ENCODE measurements at regions not wholly inside any gene's neighbourhood (a gene's known extent, or its start where the extent isn't known, plus 50 kb on each side); places are given as distances from the start of the nearest gene placed in this dataset.

GRCh38 chr2:122357998-122358397 is 602.5 kb downstream of the TSN start:
- no peak for DNase-seq (ENCODE audit: low read depth in 4 of 4, low spot score in 2 of 4)

GRCh38 chr2:122358729-122359128 is 603.3 kb downstream of the TSN start:
- no peak for DNase-seq (ENCODE audit: low read depth in 4 of 4, low spot score in 2 of 4)

- DNase-seq (ENCODE audit: low read depth in 4 of 4, low spot score in 2 of 4): no peak
Measured at GRCh38 chr2:122363885-122364284, 608.4 kb downstream of the TSN start.

- no peak for DNase-seq (ENCODE audit: low read depth in 4 of 4, low spot score in 2 of 4)
Measured at GRCh38 chr2:122366427-122366826, 611.0 kb downstream of the TSN start.

- DNase-seq (ENCODE audit: low read depth in 4 of 4, low spot score in 2 of 4): no peak
Measured at GRCh38 chr2:122366969-122367645, 611.7 kb downstream of the TSN start.

- DNase-seq (ENCODE audit: low read depth in 4 of 4, low spot score in 2 of 4): no peak
Measured at GRCh38 chr2:122367646-122368010, 612.2 kb downstream of the TSN start.

DNA sequence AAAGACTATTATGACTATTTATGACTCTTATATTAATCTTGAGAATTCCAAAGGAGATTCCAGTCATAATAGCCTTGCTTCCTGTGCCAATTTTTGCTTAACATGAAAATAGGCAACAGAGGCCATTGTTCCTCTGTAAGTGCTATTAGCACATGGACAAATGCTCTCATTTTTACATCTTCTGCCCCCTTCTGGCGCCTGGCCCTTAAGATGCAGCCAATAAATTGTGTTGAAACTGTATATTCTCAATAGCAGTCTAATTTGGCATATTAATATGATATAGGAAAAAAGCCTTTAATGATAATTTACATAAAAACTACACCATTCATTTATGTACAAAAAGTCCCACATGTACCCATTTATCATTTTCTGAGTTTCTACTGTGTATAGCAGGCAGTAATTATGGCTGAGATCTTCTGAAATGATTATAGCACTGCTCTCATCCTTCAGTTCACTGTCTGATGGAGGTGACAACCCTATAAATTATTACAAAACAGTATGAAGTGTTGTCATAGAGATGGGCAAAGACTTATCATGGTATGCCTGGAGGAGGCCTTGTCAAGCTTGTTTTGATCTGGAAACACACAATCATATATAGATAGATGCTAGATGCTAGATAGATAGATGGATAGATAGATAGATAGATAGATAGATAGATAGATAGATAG is 613.3 kb downstream of the TSN start:
- no peak for DNase-seq (ENCODE audit: low read depth in 4 of 4, low spot score in 2 of 4)

- no peak for DNase-seq (ENCODE audit: low read depth in 4 of 4, low spot score in 2 of 4)
Measured at GRCh38 chr2:122378521-122378920, 623.1 kb downstream of the TSN start.

DNA sequence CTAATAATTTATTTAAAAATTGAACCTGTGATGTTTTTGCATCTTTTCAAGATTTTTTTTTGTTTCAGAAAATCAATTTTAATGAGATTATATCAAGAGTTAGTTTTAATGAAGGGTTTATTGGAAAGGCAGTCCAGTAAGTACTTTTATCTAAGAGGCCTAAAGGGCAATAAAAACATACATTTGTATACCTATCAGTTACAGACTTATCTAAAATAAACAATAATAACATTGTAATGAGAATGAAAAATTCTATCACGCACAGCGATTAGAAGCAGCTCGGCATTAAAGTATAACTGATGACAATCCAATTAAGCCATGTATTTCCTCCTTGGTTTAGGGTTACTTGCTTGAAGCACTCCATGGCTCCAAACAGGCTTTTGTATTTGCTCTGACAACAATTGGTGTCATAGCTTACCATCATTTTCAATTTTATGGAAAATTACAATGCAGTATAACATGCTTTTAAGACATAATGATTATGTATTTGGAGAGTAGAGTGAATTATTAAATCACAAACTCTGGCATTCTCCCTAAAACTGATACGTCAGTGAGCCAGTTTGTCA is 629.4 kb downstream of the TSN start:
- no peak for DNase-seq (ENCODE audit: low read depth in 4 of 4, low spot score in 2 of 4)

- no peak for DNase-seq (ENCODE audit: low read depth in 4 of 4, low spot score in 2 of 4)
Measured at GRCh38 chr2:122388208-122388607, 632.8 kb downstream of the TSN start.

GRCh38 chr2:122389694-122390093 is 634.2 kb downstream of the TSN start:
- no peak for DNase-seq (ENCODE audit: low read depth in 4 of 4, low spot score in 2 of 4)

DNA sequence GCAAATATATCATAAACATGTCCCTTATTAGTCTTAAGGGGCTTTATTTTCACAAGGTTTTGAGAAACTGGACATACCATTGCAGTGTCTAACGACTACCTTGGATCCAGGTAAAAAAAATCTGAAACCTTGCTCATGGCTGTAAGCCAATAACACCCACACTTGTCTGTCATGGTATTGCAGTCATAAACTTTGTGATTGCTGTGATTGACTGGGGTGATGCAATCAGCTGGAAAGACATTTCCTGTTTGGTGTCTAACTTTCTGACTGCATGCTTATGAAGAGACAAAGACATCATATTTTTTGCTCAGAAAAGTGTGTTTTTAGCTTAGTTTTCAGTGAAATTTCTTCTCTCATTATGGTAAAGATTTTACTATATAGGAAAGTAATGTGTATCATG is 635.0 kb downstream of the TSN start:
- no peak for DNase-seq (ENCODE audit: low read depth in 4 of 4, low spot score in 2 of 4)

DNA sequence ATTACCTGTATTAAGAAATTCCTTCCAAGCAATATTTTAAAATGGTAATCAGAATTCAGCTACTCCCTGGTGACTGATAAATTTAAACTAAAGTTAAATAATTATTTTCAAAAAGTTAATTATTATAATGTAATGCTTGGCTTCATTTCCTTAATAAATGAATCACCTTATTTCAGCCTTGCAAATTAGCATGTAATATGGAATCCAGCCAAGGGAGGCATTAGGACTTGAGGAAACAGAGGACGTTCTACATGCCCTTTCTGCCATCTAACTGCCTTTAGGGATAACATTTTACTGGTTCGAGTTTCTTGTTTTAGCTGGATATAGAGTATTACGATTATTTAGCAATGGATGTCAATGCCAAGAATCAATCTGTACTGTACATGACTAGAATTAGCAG is 636.3 kb downstream of the TSN start:
- no peak for DNase-seq (ENCODE audit: low read depth in 4 of 4, low spot score in 2 of 4)

- no peak for DNase-seq (ENCODE audit: low read depth in 4 of 4, low spot score in 2 of 4)
Measured at GRCh38 chr2:122395687-122396086, 640.2 kb downstream of the TSN start.

GRCh38 chr2:122411231-122411630 is 655.8 kb downstream of the TSN start:
- no peak for DNase-seq (ENCODE audit: low read depth in 4 of 4, low spot score in 2 of 4)

DNA sequence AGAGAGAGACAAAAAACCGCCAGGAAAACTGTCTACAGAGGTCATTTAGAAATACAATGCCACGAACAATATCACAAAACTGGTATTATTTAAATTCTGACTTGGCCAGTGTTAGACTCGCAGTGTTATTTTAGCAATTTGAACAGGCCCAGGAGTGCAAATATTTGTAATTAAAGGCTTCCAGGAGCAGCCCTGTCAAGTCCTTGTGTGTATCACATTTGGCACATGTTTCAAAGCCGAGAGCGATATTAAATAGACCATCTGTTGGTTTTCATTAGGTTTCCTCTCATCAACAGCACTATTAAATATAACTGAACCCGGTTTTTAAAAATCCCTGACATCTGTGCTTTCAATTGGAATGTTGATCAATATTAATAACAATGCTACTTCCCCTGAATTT is 656.9 kb downstream of the TSN start:
- DNase-seq (ENCODE audit: low read depth in 4 of 4, low spot score in 2 of 4): no peak

DNA sequence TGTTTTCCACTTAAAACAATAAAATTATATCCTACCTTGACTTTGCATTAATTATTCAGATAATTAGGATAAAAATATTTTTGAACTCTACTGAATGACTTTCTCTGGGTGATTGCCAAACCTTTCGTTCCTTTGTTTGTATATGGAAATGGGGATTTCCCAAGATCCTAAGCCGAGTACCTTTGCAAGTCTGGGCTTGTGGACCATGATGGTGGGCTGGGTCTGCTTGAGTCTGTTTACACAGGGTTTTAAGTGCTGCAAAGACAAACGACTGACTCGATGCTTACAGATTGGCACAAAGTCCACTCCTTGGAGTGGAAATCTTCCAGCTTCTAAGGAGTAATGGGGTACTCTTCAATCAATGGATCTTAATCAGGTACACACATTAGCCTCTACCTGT is 659.5 kb downstream of the TSN start:
- DNase-seq (ENCODE audit: low read depth in 4 of 4, low spot score in 2 of 4): no peak

GRCh38 chr2:122417114-122417513 is 661.7 kb downstream of the TSN start:
- no peak for DNase-seq (ENCODE audit: low read depth in 4 of 4, low spot score in 2 of 4)

DNA sequence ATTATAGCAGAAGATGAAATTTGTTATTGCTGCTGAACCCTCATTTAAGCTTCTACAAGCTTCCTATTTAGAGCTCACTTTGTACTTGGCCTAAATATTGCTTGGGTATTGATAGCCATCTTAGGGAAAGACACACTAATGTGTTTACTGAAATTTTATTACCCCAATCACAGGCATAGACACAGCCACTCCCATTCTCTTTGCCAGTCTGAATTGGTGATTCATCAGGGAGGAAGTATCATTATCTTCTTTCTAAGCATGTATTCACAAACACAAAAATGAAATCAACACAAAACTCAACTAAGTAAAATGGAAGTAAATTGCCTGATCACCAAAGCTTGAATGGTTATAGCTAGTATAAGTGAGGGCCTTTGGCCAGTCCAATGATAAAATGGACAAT is 666.3 kb downstream of the TSN start:
- no peak for DNase-seq (ENCODE audit: low read depth in 4 of 4, low spot score in 2 of 4)

- no peak for DNase-seq (ENCODE audit: low read depth in 4 of 4, low spot score in 2 of 4)
Measured at GRCh38 chr2:122422384-122422991, 667.0 kb downstream of the TSN start.

DNA sequence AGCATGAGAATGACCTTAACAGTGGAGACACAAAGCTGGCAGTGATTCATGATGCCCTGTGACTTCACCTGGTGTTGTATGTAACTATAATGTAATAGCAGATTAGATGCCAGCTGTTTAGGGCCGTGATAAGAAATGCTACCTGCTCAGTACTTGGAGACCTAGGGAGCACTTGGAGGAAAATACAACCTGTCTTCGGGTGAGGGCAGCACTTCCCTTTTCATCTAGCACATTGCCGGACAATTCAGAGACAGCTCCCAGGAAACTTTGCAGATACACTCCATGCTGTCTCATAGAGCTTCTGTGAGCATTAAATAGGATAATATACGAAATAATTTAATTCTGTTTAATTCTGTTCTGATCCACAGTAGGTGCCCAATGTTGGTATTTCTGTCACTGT is 668.5 kb downstream of the TSN start:
- no peak for DNase-seq (ENCODE audit: low read depth in 4 of 4, low spot score in 2 of 4)
